ENCODE measurements at regions not wholly inside any gene's neighbourhood (a gene's known extent, or its start where the extent isn't known, plus 50 kb on each side); places are given as distances from the start of the nearest gene placed in this dataset.
"Not testable (repeated sequence)": the region's sequence is repeated elsewhere in the genome, so short reads cannot be mapped to it uniquely, and the experiment has no call there.

GRCh38 chr7:120066898-120067297 lies 206.1 kb upstream of the KCND2 start:
- CTCF ChIA-PET; H3K4me1 ChIP-seq (ENCODE audit: control extremely low read depth in 1 of 4, control insufficient read depth in 4 of 4, insufficient read depth in 4 of 4, low read length in 3 of 4); H3K27ac ChIP-seq (ENCODE audit: insufficient read depth in 1 of 2, low read depth in 1 of 2, low read length in 2 of 2, poor library complexity in 1 of 2, severe bottlenecking in 2 of 2); H3K9me3 ChIP-seq (ENCODE audit: control extremely low read depth in 1 of 5, control insufficient read depth in 4 of 5, insufficient read depth in 2 of 5, low read depth in 1 of 5, low read length in 4 of 5); DNase-seq; H3K27me3 ChIP-seq (replicated peaks in 2 of 5; ENCODE audit: control insufficient read depth in 4 of 5, insufficient read depth in 5 of 5, low read length in 4 of 5); H3K36me3 ChIP-seq (ENCODE audit: control insufficient read depth in 4 of 4, insufficient read depth in 4 of 4, low read length in 3 of 4); H3K4me3 ChIP-seq (ENCODE audit: control insufficient read depth in 1 of 7, extremely low read depth in 1 of 7, insufficient read depth in 4 of 7, low read depth in 2 of 7, low read length in 6 of 7); POLR2A ChIA-PET: not testable (repeated sequence)

GRCh38 chr7:120070201-120070600 lies 202.8 kb upstream of the KCND2 start:
- no peak overlapping the region for H3K4me3 ChIP-seq (ENCODE audit: control insufficient read depth in 1 of 7, extremely low read depth in 1 of 7, insufficient read depth in 4 of 7, low read depth in 2 of 7, low read length in 6 of 7)
- peaks cover 0 to 3% (median 0%) of the 10 kb centered on the region in 5 experiments for H3K9me3 ChIP-seq (ENCODE audit: control extremely low read depth in 1 of 5, control insufficient read depth in 4 of 5, insufficient read depth in 2 of 5, low read depth in 1 of 5, low read length in 4 of 5)
- no peak for DNase-seq
- ChIA-PET CTCF (no interaction called here), POLR2A (no interaction called here)
- no peaks in the 10 kb centered on the region for H3K4me1 ChIP-seq (ENCODE audit: control extremely low read depth in 1 of 4, control insufficient read depth in 4 of 4, insufficient read depth in 4 of 4, low read length in 3 of 4)
- no peak overlapping the region for H3K27ac ChIP-seq (ENCODE audit: insufficient read depth in 1 of 2, low read depth in 1 of 2, low read length in 2 of 2, poor library complexity in 1 of 2, severe bottlenecking in 2 of 2)
- no peaks in the 10 kb centered on the region for H3K27me3 ChIP-seq (replicated peaks in 2 of 5; ENCODE audit: control insufficient read depth in 4 of 5, insufficient read depth in 5 of 5, low read length in 4 of 5)
- no peaks in the 10 kb centered on the region for H3K36me3 ChIP-seq (ENCODE audit: control insufficient read depth in 4 of 4, insufficient read depth in 4 of 4, low read length in 3 of 4)
- WGBS (ENCODE audit: insufficient coverage), result 86% methylated on average over 1 of the region's 1 CpG

- Histone ChIP-seq H3K27ac (ENCODE audit: insufficient read depth in 1 of 2, low read depth in 1 of 2, low read length in 2 of 2, poor library complexity in 1 of 2, severe bottlenecking in 2 of 2) (no peak overlapping the region), H3K4me1 (ENCODE audit: control extremely low read depth in 1 of 4, control insufficient read depth in 4 of 4, insufficient read depth in 4 of 4, low read length in 3 of 4) (no peaks in the 10 kb centered on the region), H3K9me3 (ENCODE audit: control extremely low read depth in 1 of 5, control insufficient read depth in 4 of 5, insufficient read depth in 2 of 5, low read depth in 1 of 5, low read length in 4 of 5) (no peaks in the 10 kb centered on the region), H3K27me3 (replicated peaks in 2 of 5; ENCODE audit: control insufficient read depth in 4 of 5, insufficient read depth in 5 of 5, low read length in 4 of 5) (no peaks in the 10 kb centered on the region), H3K4me3 (ENCODE audit: control insufficient read depth in 1 of 7, extremely low read depth in 1 of 7, insufficient read depth in 4 of 7, low read depth in 2 of 7, low read length in 6 of 7) (no peak overlapping the region), H3K36me3 (ENCODE audit: control insufficient read depth in 4 of 4, insufficient read depth in 4 of 4, low read length in 3 of 4) (no peaks in the 10 kb centered on the region)
- WGBS (ENCODE audit: insufficient coverage), result no CpG with 5 or more reads among the region's 3 CpGs
- ChIA-PET CTCF (no interaction called here), POLR2A (no interaction called here)
- DNase-seq, result no peak
Measured at GRCh38 chr7:120077777-120078176, 195.2 kb upstream of the KCND2 start.

- DNase-seq, result no peak
- H3K27me3 ChIP-seq (replicated peaks in 2 of 5; ENCODE audit: control insufficient read depth in 4 of 5, insufficient read depth in 5 of 5, low read length in 4 of 5), result no peaks in the 10 kb centered on the region
- CTCF ChIA-PET, result no interaction called here
- H3K4me3 ChIP-seq (ENCODE audit: control insufficient read depth in 1 of 7, extremely low read depth in 1 of 7, insufficient read depth in 4 of 7, low read depth in 2 of 7, low read length in 6 of 7), result no peak overlapping the region
- no peaks in the 10 kb centered on the region for H3K4me1 ChIP-seq (ENCODE audit: control extremely low read depth in 1 of 4, control insufficient read depth in 4 of 4, insufficient read depth in 4 of 4, low read length in 3 of 4)
- 89% methylated on average over 1 of the region's 1 CpG for WGBS (ENCODE audit: insufficient coverage)
- H3K9me3 ChIP-seq (ENCODE audit: control extremely low read depth in 1 of 5, control insufficient read depth in 4 of 5, insufficient read depth in 2 of 5, low read depth in 1 of 5, low read length in 4 of 5), result no peaks in the 10 kb centered on the region
- H3K27ac ChIP-seq (ENCODE audit: insufficient read depth in 1 of 2, low read depth in 1 of 2, low read length in 2 of 2, poor library complexity in 1 of 2, severe bottlenecking in 2 of 2), result no peak overlapping the region
- H3K36me3 ChIP-seq (ENCODE audit: control insufficient read depth in 4 of 4, insufficient read depth in 4 of 4, low read length in 3 of 4), result no peaks in the 10 kb centered on the region
- POLR2A ChIA-PET, result no interaction called here
Measured at GRCh38 chr7:120079022-120079421, 194.0 kb upstream of the KCND2 start.

GRCh38 chr7:120079704-120080103 lies 193.3 kb upstream of the KCND2 start:
- 80% methylated on average over 1 of the region's 3 CpGs for WGBS (ENCODE audit: insufficient coverage)
- Histone ChIP-seq H3K9me3 (ENCODE audit: control extremely low read depth in 1 of 5, control insufficient read depth in 4 of 5, insufficient read depth in 2 of 5, low read depth in 1 of 5, low read length in 4 of 5) (no peaks in the 10 kb centered on the region), H3K27ac (ENCODE audit: insufficient read depth in 1 of 2, low read depth in 1 of 2, low read length in 2 of 2, poor library complexity in 1 of 2, severe bottlenecking in 2 of 2) (no peak overlapping the region), H3K4me3 (ENCODE audit: control insufficient read depth in 1 of 7, extremely low read depth in 1 of 7, insufficient read depth in 4 of 7, low read depth in 2 of 7, low read length in 6 of 7) (no peak overlapping the region), H3K27me3 (replicated peaks in 2 of 5; ENCODE audit: control insufficient read depth in 4 of 5, insufficient read depth in 5 of 5, low read length in 4 of 5) (no peaks in the 10 kb centered on the region), H3K36me3 (ENCODE audit: control insufficient read depth in 4 of 4, insufficient read depth in 4 of 4, low read length in 3 of 4) (no peaks in the 10 kb centered on the region), H3K4me1 (ENCODE audit: control extremely low read depth in 1 of 4, control insufficient read depth in 4 of 4, insufficient read depth in 4 of 4, low read length in 3 of 4) (no peaks in the 10 kb centered on the region)
- no peak for DNase-seq
- CTCF ChIA-PET, result no interaction called here
- POLR2A ChIA-PET, result no interaction called here

- H3K9me3 ChIP-seq (ENCODE audit: control extremely low read depth in 1 of 5, control insufficient read depth in 4 of 5, insufficient read depth in 2 of 5, low read depth in 1 of 5, low read length in 4 of 5); H3K27ac ChIP-seq (ENCODE audit: insufficient read depth in 1 of 2, low read depth in 1 of 2, low read length in 2 of 2, poor library complexity in 1 of 2, severe bottlenecking in 2 of 2); H3K36me3 ChIP-seq (ENCODE audit: control insufficient read depth in 4 of 4, insufficient read depth in 4 of 4, low read length in 3 of 4); CTCF ChIA-PET; POLR2A ChIA-PET; H3K4me3 ChIP-seq (ENCODE audit: control insufficient read depth in 1 of 7, extremely low read depth in 1 of 7, insufficient read depth in 4 of 7, low read depth in 2 of 7, low read length in 6 of 7); H3K4me1 ChIP-seq (ENCODE audit: control extremely low read depth in 1 of 4, control insufficient read depth in 4 of 4, insufficient read depth in 4 of 4, low read length in 3 of 4); H3K27me3 ChIP-seq (replicated peaks in 2 of 5; ENCODE audit: control insufficient read depth in 4 of 5, insufficient read depth in 5 of 5, low read length in 4 of 5); DNase-seq: not testable (repeated sequence)
- WGBS (ENCODE audit: insufficient coverage), result 100% methylated on average over 7 of the region's 16 CpGs
Measured at GRCh38 chr7:120086468-120086867, 186.5 kb upstream of the KCND2 start.

DNA sequence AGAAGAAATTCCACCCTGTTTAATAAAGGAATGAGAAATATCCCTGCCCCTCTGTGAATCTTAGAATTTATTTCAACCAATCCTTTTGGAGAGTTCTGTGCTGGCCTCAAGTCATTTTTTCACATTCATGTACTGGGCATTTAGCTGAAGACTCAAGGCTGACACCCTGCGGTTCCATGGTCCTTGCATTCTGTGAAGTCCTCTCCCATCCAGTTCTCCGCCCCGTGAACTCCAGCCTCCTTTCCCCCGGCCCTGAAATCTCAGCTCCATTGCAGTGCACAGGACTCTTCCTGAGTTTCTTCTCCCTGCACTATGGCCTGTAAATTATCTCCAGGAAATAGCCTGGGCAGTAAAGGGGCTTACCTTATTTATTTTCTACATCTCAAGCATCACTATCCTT lies 183.0 kb upstream of the KCND2 start:
- H3K4me1 ChIP-seq (ENCODE audit: control extremely low read depth in 1 of 4, control insufficient read depth in 4 of 4, insufficient read depth in 4 of 4, low read length in 3 of 4), result peaks cover 0 to 2% (median 0%) of the 10 kb centered on the region in 4 experiments
- H3K9me3 ChIP-seq (ENCODE audit: control extremely low read depth in 1 of 5, control insufficient read depth in 4 of 5, insufficient read depth in 2 of 5, low read depth in 1 of 5, low read length in 4 of 5), result no peaks in the 10 kb centered on the region
- no peak for DNase-seq
- POLR2A ChIA-PET, result no interaction called here
- H3K4me3 ChIP-seq (ENCODE audit: control insufficient read depth in 1 of 7, extremely low read depth in 1 of 7, insufficient read depth in 4 of 7, low read depth in 2 of 7, low read length in 6 of 7), result no peak overlapping the region
- no peak overlapping the region for H3K27ac ChIP-seq (ENCODE audit: insufficient read depth in 1 of 2, low read depth in 1 of 2, low read length in 2 of 2, poor library complexity in 1 of 2, severe bottlenecking in 2 of 2)
- H3K36me3 ChIP-seq (ENCODE audit: control insufficient read depth in 4 of 4, insufficient read depth in 4 of 4, low read length in 3 of 4), result no peaks in the 10 kb centered on the region
- H3K27me3 ChIP-seq (replicated peaks in 2 of 5; ENCODE audit: control insufficient read depth in 4 of 5, insufficient read depth in 5 of 5, low read length in 4 of 5), result no peaks in the 10 kb centered on the region
- WGBS (ENCODE audit: insufficient coverage), result 71% methylated on average over 4 of the region's 4 CpGs
- CTCF ChIA-PET, result no interaction called here

- H3K27ac ChIP-seq (ENCODE audit: insufficient read depth in 1 of 2, low read depth in 1 of 2, low read length in 2 of 2, poor library complexity in 1 of 2, severe bottlenecking in 2 of 2), result no peak overlapping the region
- H3K36me3 ChIP-seq (ENCODE audit: control insufficient read depth in 4 of 4, insufficient read depth in 4 of 4, low read length in 3 of 4), result no peaks in the 10 kb centered on the region
- 97% methylated on average over 3 of the region's 3 CpGs for WGBS (ENCODE audit: insufficient coverage)
- H3K4me1 ChIP-seq (ENCODE audit: control extremely low read depth in 1 of 4, control insufficient read depth in 4 of 4, insufficient read depth in 4 of 4, low read length in 3 of 4), result peaks cover 0 to 2% (median 0%) of the 10 kb centered on the region in 4 experiments
- no peaks in the 10 kb centered on the region for H3K9me3 ChIP-seq (ENCODE audit: control extremely low read depth in 1 of 5, control insufficient read depth in 4 of 5, insufficient read depth in 2 of 5, low read depth in 1 of 5, low read length in 4 of 5)
- no peak overlapping the region for H3K4me3 ChIP-seq (ENCODE audit: control insufficient read depth in 1 of 7, extremely low read depth in 1 of 7, insufficient read depth in 4 of 7, low read depth in 2 of 7, low read length in 6 of 7)
- no peaks in the 10 kb centered on the region for H3K27me3 ChIP-seq (replicated peaks in 2 of 5; ENCODE audit: control insufficient read depth in 4 of 5, insufficient read depth in 5 of 5, low read length in 4 of 5)
- no peak for DNase-seq
- CTCF ChIA-PET, result interaction anchor here (1.1 kb wide), 1 partner anchor 15 kb away, joined by 3 read pairs; no protein-coding TSS in a partner anchor
- POLR2A ChIA-PET, result no interaction called here
Measured at GRCh38 chr7:120091807-120092206, 181.2 kb upstream of the KCND2 start.
